Hepatocyte (in vitro differentiated cells): ENCODE measurements at regions not wholly inside any gene's neighbourhood (a gene's known extent, or its start where the extent isn't known, plus 50 kb on each side); places are given as distances from the start of the nearest gene placed in this dataset.

Experiments
- DNase-seq: peaks from one replicate; pipeline ENCODE4 v3.0.0-alpha.2; 2016; ENCODE audit warnings: low spot score
- H2AFZ ChIP-seq: fragments of 200-600 bp; sonication (generic); 2 replicates; pipeline ENCODE4 v1.6.0; 2016; ENCODE audit warnings: antibody characterized with exemption, mild to moderate bottlenecking
- H3K27ac ChIP-seq: fragments of 200-600 bp; sonication (generic); 2 replicates; pipeline ENCODE4 v1.5.1; 2016; ENCODE audit warnings: mild to moderate bottlenecking
- H3K27me3 ChIP-seq: fragments of 200-600 bp; sonication (generic); 2 replicates; pipeline ENCODE4 v1.6.1; 2016
- H3K36me3 ChIP-seq: fragments of 200-600 bp; sonication (generic); replicated peaks from 2 replicates; pipeline ENCODE4 v1.5.1; 2016; ENCODE audit warnings: low read depth; ENCODE audit not compliant: insufficient read depth
- H3K4me1 ChIP-seq: fragments of 200-600 bp; sonication (generic); 2 replicates; pipeline ENCODE4 v1.5.1; 2016; ENCODE audit warnings: mild to moderate bottlenecking, moderate library complexity; ENCODE audit not compliant: insufficient read depth
- H3K4me2 ChIP-seq: fragments of 200-600 bp; sonication (generic); 2 replicates; pipeline ENCODE4 v1.6.0; 2016
- H3K4me3 ChIP-seq: fragments of 200-600 bp; sonication (generic); 2 replicates; pipeline ENCODE4 v1.5.1; 2016; ENCODE audit warnings: mild to moderate bottlenecking
- H3K79me2 ChIP-seq: fragments of 200-600 bp; sonication (generic); 2 replicates; pipeline ENCODE4 v1.6.0; 2017; ENCODE audit warnings: mild to moderate bottlenecking
- H3K9me2 ChIP-seq: fragments of 200-600 bp; sonication (generic); replicated peaks from 2 replicates; pipeline ENCODE4 v1.6.0; 2017; ENCODE audit warnings: mild to moderate bottlenecking; ENCODE audit not compliant: insufficient read depth
- H3K9me3 ChIP-seq: fragments of 200-600 bp; sonication (generic); 2 replicates; pipeline ENCODE4 v1.5.1; 2016; ENCODE audit warnings: low read depth, mild to moderate bottlenecking
- H4K20me1 ChIP-seq: fragments of 200-600 bp; sonication (generic); 2 replicates; pipeline ENCODE4 v1.6.0; 2016; ENCODE audit warnings: mild to moderate bottlenecking; ENCODE audit not compliant: insufficient read depth, poor library complexity, severe bottlenecking
- CTCF ChIP-seq: fragments of 200-600 bp; sonication (generic); IDR thresholded peaks from 2 replicates; pipeline ENCODE4 v1.5.1; 2016; ENCODE audit warnings: antibody characterized with exemption, mild to moderate bottlenecking; ENCODE audit not compliant: poor library complexity
- EZH2 ChIP-seq: fragments of 200-600 bp; sonication (generic); IDR thresholded peaks from 2 replicates; pipeline ENCODE4 v1.6.1; 2016; ENCODE audit warnings: antibody characterized with exemption, mild to moderate bottlenecking, borderline replicate concordance
- EZH2phosphoT487 ChIP-seq: fragments of 200-600 bp; sonication (generic); IDR thresholded peaks from one replicate; pipeline ENCODE4 v1.6.1; 2018; ENCODE audit warnings: antibody characterized with exemption, mild to moderate bottlenecking, low read depth, moderate library complexity; ENCODE audit not compliant: unreplicated experiment, severe bottlenecking
- WGBS: methylation state at CpG from one replicate; pipeline ENCODE4 v1.1.6; 2016; ENCODE audit warnings: low lambda C conversion rate; ENCODE audit errors: missing lambda C conversion rate; 5-methylcytosine and 5-hydroxymethylcytosine counted together

GRCh38 chr17:74077231-74077630 is 126.2 kb upstream of the RPL38 start:
- H3K27ac ChIP-seq: no peak overlapping the region
- TF ChIP-seq EZH2 (no peak), EZH2phosphoT487 (no peak)
- H4K20me1 ChIP-seq: no peaks in the 10 kb centered on the region
- no peak overlapping the region for H3K4me2 ChIP-seq
- no peaks in the 10 kb centered on the region for H3K9me2 ChIP-seq
- no peaks in the 10 kb centered on the region for H3K36me3 ChIP-seq
- no peaks in the 10 kb centered on the region for H3K9me3 ChIP-seq
- H3K27me3 ChIP-seq: no peaks in the 10 kb centered on the region
- H2AFZ ChIP-seq: no peak overlapping the region
- DNase-seq: no peak
- no peak overlapping the region for H3K4me3 ChIP-seq
- no peaks in the 10 kb centered on the region for H3K4me1 ChIP-seq
- H3K79me2 ChIP-seq: no peaks in the 10 kb centered on the region

- Histone ChIP-seq H3K9me2 (no peaks in the 10 kb centered on the region), H2AFZ (no peak overlapping the region), H3K4me2 (no peak overlapping the region), H3K9me3 (no peaks in the 10 kb centered on the region), H3K36me3 (no peaks in the 10 kb centered on the region), H3K4me1 (no peaks in the 10 kb centered on the region), H4K20me1 (no peaks in the 10 kb centered on the region), H3K79me2 (no peaks in the 10 kb centered on the region), H3K27me3 (no peaks in the 10 kb centered on the region), H3K4me3 (no peak overlapping the region), H3K27ac (no peak overlapping the region)
- WGBS: 66% methylated on average over 12 of the region's 12 CpGs
- TF ChIP-seq EZH2: no peak
- TF ChIP-seq CTCF: no peak
- no peak for TF ChIP-seq EZH2phosphoT487
- no peak for DNase-seq
Measured at GRCh38 chr17:74078363-74078941, 125.0 kb upstream of the RPL38 start.

GRCh38 chr17:74079537-74080300 is 123.8 kb upstream of the RPL38 start:
- Histone ChIP-seq H4K20me1 (no peaks in the 10 kb centered on the region), H3K27me3 (no peaks in the 10 kb centered on the region), H3K27ac (no peak overlapping the region), H3K4me1 (no peaks in the 10 kb centered on the region), H3K79me2 (no peaks in the 10 kb centered on the region), H3K9me3 (no peaks in the 10 kb centered on the region), H3K4me2 (no peak overlapping the region), H3K9me2 (no peaks in the 10 kb centered on the region), H3K4me3 (no peak overlapping the region), H3K36me3 (no peaks in the 10 kb centered on the region), H2AFZ (no peak overlapping the region)
- DNase-seq: no peak
- WGBS: 91% methylated on average over 11 of the region's 11 CpGs
- TF ChIP-seq EZH2phosphoT487 (no peak), CTCF (no peak), EZH2 (no peak)

- no peak overlapping the region for H3K4me3 ChIP-seq
- H2AFZ ChIP-seq: no peak overlapping the region
- H3K9me2 ChIP-seq: no peaks in the 10 kb centered on the region
- H3K4me2 ChIP-seq: no peak overlapping the region
- no peak overlapping the region for H3K27ac ChIP-seq
- no peak for DNase-seq
- no peaks in the 10 kb centered on the region for H3K4me1 ChIP-seq
- H3K36me3 ChIP-seq: no peaks in the 10 kb centered on the region
- H3K9me3 ChIP-seq: no peaks in the 10 kb centered on the region
- H3K27me3 ChIP-seq: no peaks in the 10 kb centered on the region
- TF ChIP-seq EZH2phosphoT487 (no peak), EZH2 (no peak), CTCF (no peak)
- H3K79me2 ChIP-seq: no peaks in the 10 kb centered on the region
- H4K20me1 ChIP-seq: no peaks in the 10 kb centered on the region
- WGBS: 80% methylated on average over 16 of the region's 21 CpGs
Measured at GRCh38 chr17:74080656-74081582, 122.6 kb upstream of the RPL38 start.
